H1 (cell line): ENCODE measurements at regions not wholly inside any gene's neighbourhood (a gene's known extent, or its start where the extent isn't known, plus 50 kb on each side); places are given as distances from the start of the nearest gene placed in this dataset.

Experiments used
- CTCF ChIA-PET: fragments of 300-600 bp; sonication (Branson Sonifier 250); formaldehyde crosslinking; loops from one replicate; lab custom pipeline; 2021; ENCODE audit not compliant: partially characterized antibody; lab: Charles Lee
- POLR2A ChIA-PET: fragments of 300-600 bp; sonication (Branson Sonifier 250); formaldehyde crosslinking; loops from one replicate; lab custom pipeline; 2021; ENCODE audit warnings: inconsistent platforms; ENCODE audit not compliant: partially characterized antibody; lab: Charles Lee
- DNase-seq, 2 experiments: peaks; one replicate each; pipeline versions ENCODE4 v3.0.0 to v3.0.0-alpha.2; 2010 to 2022; ENCODE audit warnings: low spot score in 2 of 2, low read depth in 1 of 2, mixed read lengths in 1 of 2
- FAIRE-seq: peaks from 2 replicates; lab custom pipeline; 2011; peaks lifted over from hg19 to GRCh38; lab: Jason Lieb, UNC
- H2AFZ ChIP-seq: 2 replicates; pipeline ENCODE4 v1.8.1; 2012; ENCODE audit warnings: low read length, inconsistent platforms
- H2AK5ac ChIP-seq: 2 replicates; pipeline ENCODE4 v1.6.1; 2013; ENCODE audit warnings: low read depth, low read length
- H2BK120ac ChIP-seq: replicated peaks from 2 replicates; pipeline ENCODE3; 2013; ENCODE audit warnings: low read depth, low read length, inconsistent platforms
- H2BK12ac ChIP-seq: 2 replicates; pipeline ENCODE4 v1.6.1; 2013; ENCODE audit warnings: low read depth, low read length
- H2BK15ac ChIP-seq: 2 replicates; pipeline ENCODE4 v1.6.1; 2013; ENCODE audit warnings: low read length
- H2BK20ac ChIP-seq: 2 replicates; pipeline ENCODE4 v1.6.1; 2013; ENCODE audit warnings: low read length
- H2BK5ac ChIP-seq: 2 replicates; pipeline ENCODE4 v1.6.1; 2013; ENCODE audit warnings: low read depth, low read length
- H3K14ac ChIP-seq: 2 replicates; pipeline ENCODE4 v1.6.1; 2013; ENCODE audit warnings: inconsistent platforms; ENCODE audit not compliant: insufficient read length
- H3K18ac ChIP-seq: 2 replicates; pipeline ENCODE4 v1.6.1; 2013; ENCODE audit warnings: low read length; ENCODE audit errors: extremely low read depth
- H3K23ac ChIP-seq: 2 replicates; pipeline ENCODE4 v1.6.1; 2013; ENCODE audit warnings: inconsistent platforms; ENCODE audit not compliant: insufficient read length
- H3K23me2 ChIP-seq: 2 replicates; pipeline ENCODE4 v1.6.1; 2013; ENCODE audit warnings: low read depth, low read length
- H3K27ac ChIP-seq: 2 replicates; pipeline ENCODE4 v1.6.1; 2011; ENCODE audit warnings: low read depth, low read length, inconsistent platforms
- H3K27me3 ChIP-seq, 4 experiments: replicated peaks in 1 of 4; 1 replicate in 1 of 4; 2 replicates in 3 of 4; pipeline versions ENCODE4 v1.6.1 to v1.8.1; 2011 to 2013; ENCODE audit warnings: low read length in 3 of 4, mild to moderate bottlenecking in 3 of 4, inconsistent platforms in 2 of 4, mixed read lengths in 2 of 4, moderate library complexity in 1 of 4; ENCODE audit not compliant: control insufficient read depth in 3 of 4, insufficient read depth in 3 of 4; ENCODE audit errors: extremely low read depth in 1 of 4
- H3K36me3 ChIP-seq, 4 experiments: 2 replicates each; pipeline versions ENCODE4 v1.6.1 to v1.8.1; 2011 to 2013; ENCODE audit warnings: mild to moderate bottlenecking in 4 of 4, low read length in 3 of 4, moderate library complexity in 2 of 4, control low read depth in 1 of 4, inconsistent platforms in 1 of 4; ENCODE audit not compliant: insufficient read depth in 4 of 4, control insufficient read depth in 2 of 4
- H3K4ac ChIP-seq: replicated peaks from 2 replicates; pipeline ENCODE3; 2013; ENCODE audit warnings: low read length, low read depth, mixed read lengths, inconsistent platforms; ENCODE audit not compliant: insufficient read length
- H3K4me1 ChIP-seq, 4 experiments: replicated peaks in 1 of 4; 1 replicate in 1 of 4; 2 replicates in 3 of 4; pipeline versions ENCODE4 v1.6.1 to v1.8.1; 2011 to 2013; ENCODE audit warnings: low read length in 3 of 4, inconsistent platforms in 2 of 4, mixed read lengths in 1 of 4; ENCODE audit not compliant: insufficient read depth in 4 of 4, control insufficient read depth in 3 of 4
- H3K4me2 ChIP-seq, 2 experiments: 2 replicates each; pipeline versions ENCODE4 v1.6.1 to v1.8.1; 2011 to 2013; ENCODE audit warnings: low read depth in 2 of 2, low read length in 2 of 2, control low read depth in 1 of 2, inconsistent platforms in 1 of 2, mild to moderate bottlenecking in 1 of 2; ENCODE audit not compliant: insufficient read depth in 1 of 2
- H3K4me3 ChIP-seq, 4 experiments: fragments of 200-600, 300-600 bp in 1 of 4; sonication (generic), shearing (Covaris generic), sonication (Bioruptor Twin) in 1 of 4; 2 replicates each; pipeline versions ENCODE4 v1.5.1 to v1.8.1; 2011 to 2016; ENCODE audit warnings: low read length in 4 of 4, low read depth in 3 of 4, control low read depth in 2 of 4, inconsistent platforms in 2 of 4, mild to moderate bottlenecking in 2 of 4, mixed read lengths in 1 of 4, moderate library complexity in 1 of 4; ENCODE audit not compliant: insufficient read depth in 2 of 4; ENCODE audit errors: extremely low read depth in 1 of 4
- H3K56ac ChIP-seq: replicated peaks from 2 replicates; pipeline ENCODE3; 2013; ENCODE audit warnings: low read depth, mild to moderate bottlenecking, mixed read lengths, low read length, inconsistent platforms; ENCODE audit not compliant: insufficient read length
- H3K79me1 ChIP-seq: 2 replicates; pipeline ENCODE4 v1.6.1; 2013; ENCODE audit warnings: low read depth, low read length, control low read depth
- H3K79me2 ChIP-seq, 2 experiments: 2 replicates each; pipeline versions ENCODE4 v1.6.1 to v1.8.1; 2012 to 2013; ENCODE audit warnings: low read length in 2 of 2, mild to moderate bottlenecking in 2 of 2, inconsistent platforms in 1 of 2; ENCODE audit not compliant: insufficient read depth in 2 of 2, control insufficient read depth in 1 of 2
- H3K9ac ChIP-seq, 4 experiments: replicated peaks in 1 of 4; 1 replicate in 1 of 4; 2 replicates in 3 of 4; pipeline versions ENCODE4 v1.6.1 to v1.8.1; 2011 to 2013; ENCODE audit warnings: low read depth in 3 of 4, low read length in 3 of 4, control low read depth in 2 of 4, mild to moderate bottlenecking in 2 of 4, moderate library complexity in 2 of 4, inconsistent platforms in 1 of 4; ENCODE audit errors: extremely low read depth in 1 of 4
- H3K9me3 ChIP-seq, 2 experiments: 2 replicates each; pipeline versions ENCODE4 v1.6.1 to v1.8.1; 2012 to 2013; ENCODE audit warnings: mild to moderate bottlenecking in 2 of 2, moderate library complexity in 2 of 2, control low read depth in 1 of 2, inconsistent platforms in 1 of 2, low read depth in 1 of 2, low read length in 1 of 2, mixed read lengths in 1 of 2; ENCODE audit not compliant: insufficient read depth in 2 of 2
- H4K20me1 ChIP-seq, 2 experiments: replicated peaks in 1 of 2; 2 replicates each; pipeline versions ENCODE3 to v1.8.1; 2011 to 2013; ENCODE audit warnings: inconsistent platforms in 2 of 2, low read length in 2 of 2, mild to moderate bottlenecking in 1 of 2; ENCODE audit not compliant: insufficient read depth in 2 of 2, control insufficient read depth in 1 of 2
- H4K5ac ChIP-seq: 2 replicates; pipeline ENCODE4 v1.6.1; 2013; ENCODE audit warnings: low read length, low read depth, mixed read lengths, inconsistent platforms; ENCODE audit not compliant: insufficient read length
- H4K8ac ChIP-seq: 2 replicates; pipeline ENCODE4 v1.8.0; 2013; ENCODE audit warnings: mild to moderate bottlenecking, moderate library complexity, low read length, inconsistent platforms; ENCODE audit not compliant: insufficient read depth; ENCODE audit errors: extremely low read depth
- H4K91ac ChIP-seq: replicated peaks from 2 replicates; pipeline ENCODE3; 2013; ENCODE audit warnings: low read length, mixed read lengths, inconsistent platforms; ENCODE audit not compliant: insufficient read length
- CBX5 ChIP-seq: fragments of 300-800, 300-1000 bp; sonication (generic); IDR thresholded peaks from 2 replicates; pipeline ENCODE4 v1.7.1; 2016; ENCODE audit warnings: antibody characterized with exemption, low read length, low read depth
- CHD2 ChIP-seq: IDR thresholded peaks from 2 replicates; pipeline ENCODE4 v1.6.1; 2012; ENCODE audit warnings: low read length, improper control_type of control experiment
- EP300 ChIP-seq, 2 experiments: IDR thresholded peaks; 1 replicate in 1 of 2; 2 replicates in 1 of 2; pipeline ENCODE4 v1.6.1; 2011 to 2012; ENCODE audit warnings: low read depth in 2 of 2, low read length in 2 of 2, mild to moderate bottlenecking in 2 of 2, borderline replicate concordance in 1 of 2, inconsistent platforms in 1 of 2, moderate library complexity in 1 of 2
- GTF2F1 ChIP-seq: IDR thresholded peaks from 2 replicates; pipeline ENCODE4 v1.6.1; 2012; ENCODE audit warnings: low read depth, low read length, improper control_type of control experiment, borderline replicate concordance
- JUN ChIP-seq: IDR thresholded peaks from 2 replicates; pipeline ENCODE4 v1.6.1; 2011; ENCODE audit warnings: low read depth, mild to moderate bottlenecking, improper control_type of control experiment, low read length
- NANOG ChIP-seq: IDR thresholded peaks from 2 replicates; pipeline ENCODE4 v1.6.1; 2011; ENCODE audit warnings: low read length, low read depth, mild to moderate bottlenecking, inconsistent platforms; ENCODE audit not compliant: insufficient read depth, poor library complexity, severe bottlenecking
- RAD21 ChIP-seq, 2 experiments: IDR thresholded peaks in 1 of 2; conservative IDR thresholded peaks in 1 of 2; 2 replicates each; pipeline ENCODE4 v1.6.1; 2011; ENCODE audit warnings: low read depth in 2 of 2, low read length in 2 of 2, improper control_type of control experiment in 1 of 2, inconsistent platforms in 1 of 2, mild to moderate bottlenecking in 1 of 2, moderate library complexity in 1 of 2
- SAP30 ChIP-seq: fragments of 300-600 bp; sonication (generic); IDR thresholded peaks from 2 replicates; pipeline ENCODE4 v1.7.1; 2012; ENCODE audit warnings: low read length, moderate library complexity, mild to moderate bottlenecking, inconsistent platforms; ENCODE audit not compliant: insufficient read depth, insufficient replicate concordance
- SIX5 ChIP-seq: IDR thresholded peaks from 2 replicates; pipeline ENCODE4 v1.6.1; 2011; ENCODE audit warnings: mild to moderate bottlenecking, low read depth, low read length
- SP1 ChIP-seq: IDR thresholded peaks from 2 replicates; pipeline ENCODE4 v1.6.1; 2011; ENCODE audit warnings: low read depth, low read length
- TAF7 ChIP-seq: optimal IDR thresholded peaks from 2 replicates; pipeline ENCODE3; 2011; ENCODE audit warnings: low read depth, mild to moderate bottlenecking, inconsistent platforms, low read length, moderate library complexity, borderline replicate concordance
- ZNF274 ChIP-seq: IDR thresholded peaks from 2 replicates; pipeline ENCODE4 v1.7.0; 2012; ENCODE audit warnings: low read length, borderline replicate concordance; ENCODE audit errors: extremely low read depth
- WGBS, 2 experiments: shearing (Covaris generic) in 1 of 2; methylation state at CpG; one replicate each; pipeline versions ENCODE4 v1.1.6 to v1.1.7; 2013 to 2015; ENCODE audit warnings: low lambda C conversion rate in 2 of 2, mixed read lengths in 2 of 2, inconsistent platforms in 1 of 2, low coverage in 1 of 2, missing lambda C conversion rate in 1 of 2; ENCODE audit not compliant: insufficient replicate concordance in 2 of 2, insufficient coverage in 1 of 2, insufficient read length in 1 of 2; ENCODE audit errors: extremely low coverage in 1 of 2, missing lambda C conversion rate in 1 of 2; 5-methylcytosine and 5-hydroxymethylcytosine counted together

DNA sequence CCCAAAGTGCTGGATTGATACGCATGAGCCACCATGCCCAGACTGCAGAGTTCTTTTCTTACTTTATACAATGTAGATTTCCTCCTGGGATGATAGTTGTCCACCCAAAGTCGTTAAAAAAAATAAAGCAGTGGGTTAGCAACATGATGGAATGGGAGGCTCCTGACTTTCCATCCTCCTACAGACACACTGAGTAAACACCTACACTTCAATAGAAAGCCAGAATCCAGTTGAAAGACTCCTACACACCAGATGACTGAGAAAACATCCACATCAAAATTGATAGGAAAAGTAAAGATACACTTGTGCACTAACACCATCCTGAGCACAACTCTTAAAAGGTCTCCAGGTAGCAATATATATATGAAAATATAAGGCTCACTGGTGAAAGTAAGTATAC, 95.0 kb upstream of the TUT7 start:
- Histone ChIP-seq H3K4me2 (no peak overlapping the region), H2BK20ac (no peak overlapping the region), H3K79me1 (no peaks in the 10 kb centered on the region), H3K18ac (no peak overlapping the region), H4K20me1 (no peaks in the 10 kb centered on the region), H2BK12ac (no peak overlapping the region), H3K14ac (no peak overlapping the region), H2BK15ac (no peak overlapping the region), H3K4me1 (no peaks in the 10 kb centered on the region), H3K9ac (no peak overlapping the region), H2BK120ac (no peak overlapping the region), H3K23me2 (no peaks in the 10 kb centered on the region), H3K36me3 (no peaks in the 10 kb centered on the region), H3K27ac (no peak overlapping the region), H3K79me2 (no peaks in the 10 kb centered on the region), H4K91ac (no peak overlapping the region), H3K56ac (no peak overlapping the region), H4K8ac (no peak overlapping the region), H3K9me3 (no peaks in the 10 kb centered on the region), H2BK5ac (no peak overlapping the region), H3K4ac (no peak overlapping the region), H3K27me3 (no peaks in the 10 kb centered on the region), H4K5ac (no peak overlapping the region), H2AK5ac (no peak overlapping the region), H3K4me3 (no peak overlapping the region), H3K23ac (no peak overlapping the region), H2AFZ (no peak overlapping the region)
- no peak for DNase-seq
- CTCF ChIA-PET: no interaction called here
- FAIRE-seq: no peak
- 87% methylated on average over 2 of the region's 2 CpGs; no CpG with 5 or more reads in 1 of the 2 experiments for WGBS, 2 experiments
- TF ChIP-seq TAF7: no peak
- TF ChIP-seq JUN: no peak
- no peak for TF ChIP-seq CHD2
- no peak for TF ChIP-seq SAP30
- TF ChIP-seq ZNF274: no peak
- TF ChIP-seq RAD21 (IDR thresholded peaks at IDR 0.05 in 1 of 2, conservative IDR thresholded peaks at IDR 0.05 in 1 of 2; ENCODE audit: low read depth in 2 of 2, low read length in 2 of 2): no peak
- no peak for TF ChIP-seq EP300 (IDR thresholded peaks at IDR 0.05; ENCODE audit: borderline replicate concordance in 1 of 2, low read depth in 2 of 2, low read length in 2 of 2)
- no peak for TF ChIP-seq SP1
- TF ChIP-seq CBX5: no peak
- no peak for TF ChIP-seq NANOG
- TF ChIP-seq GTF2F1: no peak
- no peak for TF ChIP-seq SIX5
- POLR2A ChIA-PET: no interaction called here
